ENCODE measurements at regions not wholly inside any gene's neighbourhood (a gene's known extent, or its start where the extent isn't known, plus 50 kb on each side); places are given as distances from the start of the nearest gene placed in this dataset.

GRCh38 chr7:46745707-46746090 is 824.6 kb upstream of the IGFBP3 start:
- TF ChIP-seq CTCF (IDR thresholded peaks at IDR 0.05) (no peak), POLR2A (IDR thresholded peaks at IDR 0.05) (no peak)

Data from thyroid gland (tissue), 4 donors.